ENCODE measurements at regions not wholly inside any gene's neighbourhood (a gene's known extent, or its start where the extent isn't known, plus 50 kb on each side); places are given as distances from the start of the nearest gene placed in this dataset.

DNA sequence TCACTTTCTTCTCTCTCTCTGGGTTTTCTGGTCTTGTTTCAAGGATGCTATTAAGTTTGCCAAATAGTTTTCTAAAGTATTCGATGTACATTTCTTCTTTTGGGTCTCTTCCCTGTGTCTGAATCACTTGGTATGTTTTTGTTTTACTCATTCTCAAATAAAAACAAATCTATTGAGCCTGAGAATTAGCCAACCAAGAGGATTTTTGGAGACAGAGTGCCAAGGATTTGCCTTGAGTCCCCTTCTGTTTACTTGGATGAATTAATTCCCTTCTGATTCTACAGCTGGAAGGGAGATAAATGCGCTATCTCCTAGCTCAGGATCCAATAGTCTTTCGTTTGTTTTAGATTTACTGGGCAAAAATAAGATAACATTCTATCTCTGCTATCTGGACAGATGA lies 255.5 kb downstream of the SYT10 start:
- TF ChIP-seq, protein P1, sequence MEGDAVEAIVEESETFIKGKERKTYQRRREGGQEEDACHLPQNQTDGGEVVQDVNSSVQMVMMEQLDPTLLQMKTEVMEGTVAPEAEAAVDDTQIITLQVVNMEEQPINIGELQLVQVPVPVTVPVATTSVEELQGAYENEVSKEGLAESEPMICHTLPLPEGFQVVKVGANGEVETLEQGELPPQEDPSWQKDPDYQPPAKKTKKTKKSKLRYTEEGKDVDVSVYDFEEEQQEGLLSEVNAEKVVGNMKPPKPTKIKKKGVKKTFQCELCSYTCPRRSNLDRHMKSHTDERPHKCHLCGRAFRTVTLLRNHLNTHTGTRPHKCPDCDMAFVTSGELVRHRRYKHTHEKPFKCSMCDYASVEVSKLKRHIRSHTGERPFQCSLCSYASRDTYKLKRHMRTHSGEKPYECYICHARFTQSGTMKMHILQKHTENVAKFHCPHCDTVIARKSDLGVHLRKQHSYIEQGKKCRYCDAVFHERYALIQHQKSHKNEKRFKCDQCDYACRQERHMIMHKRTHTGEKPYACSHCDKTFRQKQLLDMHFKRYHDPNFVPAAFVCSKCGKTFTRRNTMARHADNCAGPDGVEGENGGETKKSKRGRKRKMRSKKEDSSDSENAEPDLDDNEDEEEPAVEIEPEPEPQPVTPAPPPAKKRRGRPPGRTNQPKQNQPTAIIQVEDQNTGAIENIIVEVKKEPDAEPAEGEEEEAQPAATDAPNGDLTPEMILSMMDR (IDR thresholded peaks at IDR 0.05), result no peak
- no peak for TF ChIP-seq POLR2A (IDR thresholded peaks at IDR 0.05)

Measured in adrenal gland (tissue), 5 donors.